ENCODE measurements at regions not wholly inside any gene's neighbourhood (a gene's known extent, or its start where the extent isn't known, plus 50 kb on each side); places are given as distances from the start of the nearest gene placed in this dataset.

DNA sequence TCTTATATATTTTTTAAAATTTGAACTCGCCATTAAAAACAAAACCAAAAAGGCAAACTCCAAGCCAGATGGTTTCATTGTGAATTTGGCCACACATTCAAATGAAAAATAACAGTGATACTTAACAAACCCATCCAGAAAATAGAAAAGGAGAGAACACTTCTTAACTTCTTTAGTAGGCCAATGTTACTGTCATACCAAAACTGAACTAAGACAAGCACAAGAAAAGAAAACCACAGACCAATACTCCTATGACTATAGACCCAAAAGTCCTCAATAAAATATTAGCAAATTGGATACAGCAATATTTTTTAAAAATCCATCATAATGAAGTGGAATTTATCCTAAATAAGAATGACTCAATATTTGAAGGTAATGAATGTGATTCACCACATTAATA, 73.5 kb upstream of the ALDH1A3 start:
- Histone ChIP-seq H3K4me3 (no peak overlapping the region), H2AFZ (ENCODE audit: low read depth, low read length) (no peak overlapping the region), H3K9me3 (replicated peaks; ENCODE audit: control insufficient read depth, insufficient read depth, low read depth, low read length) (no peaks in the 10 kb centered on the region), H3K27me3 (ENCODE audit: control insufficient read depth in 2 of 2, insufficient read depth in 2 of 2, low read length in 2 of 2) (peaks cover 0 to 9% of the 10 kb centered on the region in 2 experiments; a peak in 2 of 5 replicates), H3K4me2 (ENCODE audit: insufficient read depth, low read length) (no peak overlapping the region), H4K20me1 (replicated peaks; ENCODE audit: control insufficient read depth, insufficient read depth, low read length) (no peaks in the 10 kb centered on the region; the same call in 1 of the 2 replicates), H3K79me2 (ENCODE audit: control insufficient read depth, insufficient read depth, low read length) (no peaks in the 10 kb centered on the region), H3K36me3 (ENCODE audit: control insufficient read depth, insufficient read depth, low read length) (no peaks in the 10 kb centered on the region), H3K9ac (ENCODE audit: insufficient read depth in 1 of 2, low read depth in 2 of 2, low read length in 2 of 2) (no peak overlapping the region), H3K9me1 (ENCODE audit: control insufficient read depth, insufficient read depth, low read length) (no peaks in the 10 kb centered on the region), H3K4me1 (replicated peaks in 1 of 2; ENCODE audit: control insufficient read depth in 2 of 2, insufficient read depth in 2 of 2, low read length in 2 of 2) (0 out of 5 replicates have a peak, but pooled peaks cover 0 to 3% of the 10 kb centered on the region in 2 experiments), H3K27ac (ENCODE audit: extremely low read depth, low read depth, low read length) (no peak overlapping the region)
- POLR2A ChIA-PET, result no interaction called here
- DNase-seq (ENCODE audit: extremely low read depth in 1 of 4, low spot score in 3 of 4) (no peak), ATAC-seq (no peak), FAIRE-seq (no peak)
- CTCF ChIA-PET (ENCODE audit: low intra/inter-chr PET ratio), result no interaction called here
- intact Hi-C loops (cut with micrococcal nuclease) (no loop called here), in situ Hi-C loops (cut with MboI) (no loop called here)
- 5% methylated on average over 1 of the region's 1 CpG for WGBS (ENCODE audit: insufficient coverage, low coverage, missing lambda C conversion rate)
- no TSS peak for BruUV-seq (replicated peaks)
- TF ChIP-seq, protein P1, sequence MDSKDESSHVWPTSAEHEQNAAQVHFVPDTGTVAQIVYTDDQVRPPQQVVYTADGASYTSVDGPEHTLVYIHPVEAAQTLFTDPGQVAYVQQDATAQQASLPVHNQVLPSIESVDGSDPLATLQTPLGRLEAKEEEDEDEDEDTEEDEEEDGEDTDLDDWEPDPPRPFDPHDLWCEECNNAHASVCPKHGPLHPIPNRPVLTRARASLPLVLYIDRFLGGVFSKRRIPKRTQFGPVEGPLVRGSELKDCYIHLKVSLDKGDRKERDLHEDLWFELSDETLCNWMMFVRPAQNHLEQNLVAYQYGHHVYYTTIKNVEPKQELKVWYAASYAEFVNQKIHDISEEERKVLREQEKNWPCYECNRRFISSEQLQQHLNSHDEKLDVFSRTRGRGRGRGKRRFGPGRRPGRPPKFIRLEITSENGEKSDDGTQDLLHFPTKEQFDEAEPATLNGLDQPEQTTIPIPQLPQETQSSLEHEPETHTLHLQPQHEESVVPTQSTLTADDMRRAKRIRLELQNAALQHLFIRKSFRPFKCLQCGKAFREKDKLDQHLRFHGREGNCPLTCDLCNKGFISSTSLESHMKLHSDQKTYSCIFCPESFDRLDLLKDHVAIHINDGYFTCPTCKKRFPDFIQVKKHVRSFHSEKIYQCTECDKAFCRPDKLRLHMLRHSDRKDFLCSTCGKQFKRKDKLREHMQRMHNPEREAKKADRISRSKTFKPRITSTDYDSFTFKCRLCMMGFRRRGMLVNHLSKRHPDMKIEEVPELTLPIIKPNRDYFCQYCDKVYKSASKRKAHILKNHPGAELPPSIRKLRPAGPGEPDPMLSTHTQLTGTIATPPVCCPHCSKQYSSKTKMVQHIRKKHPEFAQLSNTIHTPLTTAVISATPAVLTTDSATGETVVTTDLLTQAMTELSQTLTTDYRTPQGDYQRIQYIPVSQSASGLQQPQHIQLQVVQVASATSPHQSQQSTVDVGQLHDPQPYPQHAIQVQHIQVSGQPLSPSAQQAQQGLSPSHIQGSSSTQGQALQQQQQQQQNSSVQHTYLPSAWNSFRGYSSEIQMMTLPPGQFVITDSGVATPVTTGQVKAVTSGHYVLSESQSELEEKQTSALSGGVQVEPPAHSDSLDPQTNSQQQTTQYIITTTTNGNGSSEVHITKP (IDR thresholded peaks at IDR 0.05; ENCODE audit: partially characterized antibody), result no peak
- TF ChIP-seq ZSCAN32 (CRISPR knock-in tag; IDR thresholded peaks at IDR 0.05) (no peak), HDAC8 (tag; IDR thresholded peaks at IDR 0.05) (no peak), KAT7 (CRISPR knock-in tag; IDR thresholded peaks at IDR 0.05; ENCODE audit: borderline replicate concordance) (no peak), PML (IDR thresholded peaks at IDR 0.05; ENCODE audit: low read length) (no peak), ZNF24 (IDR thresholded peaks at IDR 0.05) (no peak), ZNF146 (CRISPR knock-in tag; IDR thresholded peaks at IDR 0.05; ENCODE audit: unreplicated experiment) (no peak), MTA1 (IDR thresholded peaks at IDR 0.05; ENCODE audit: borderline replicate concordance) (no peak), ZKSCAN3 (CRISPR knock-in tag; IDR thresholded peaks at IDR 0.05) (no peak), ASH1L (IDR thresholded peaks at IDR 0.05; ENCODE audit: borderline replicate concordance, low read depth, partially characterized antibody) (no peak), HMG20B (CRISPR knock-in tag; IDR thresholded peaks at IDR 0.05) (no peak), RUNX1 (IDR thresholded peaks at IDR 0.05; ENCODE audit: low read depth) (no peak)
- TF ChIP-seq, protein P2, sequence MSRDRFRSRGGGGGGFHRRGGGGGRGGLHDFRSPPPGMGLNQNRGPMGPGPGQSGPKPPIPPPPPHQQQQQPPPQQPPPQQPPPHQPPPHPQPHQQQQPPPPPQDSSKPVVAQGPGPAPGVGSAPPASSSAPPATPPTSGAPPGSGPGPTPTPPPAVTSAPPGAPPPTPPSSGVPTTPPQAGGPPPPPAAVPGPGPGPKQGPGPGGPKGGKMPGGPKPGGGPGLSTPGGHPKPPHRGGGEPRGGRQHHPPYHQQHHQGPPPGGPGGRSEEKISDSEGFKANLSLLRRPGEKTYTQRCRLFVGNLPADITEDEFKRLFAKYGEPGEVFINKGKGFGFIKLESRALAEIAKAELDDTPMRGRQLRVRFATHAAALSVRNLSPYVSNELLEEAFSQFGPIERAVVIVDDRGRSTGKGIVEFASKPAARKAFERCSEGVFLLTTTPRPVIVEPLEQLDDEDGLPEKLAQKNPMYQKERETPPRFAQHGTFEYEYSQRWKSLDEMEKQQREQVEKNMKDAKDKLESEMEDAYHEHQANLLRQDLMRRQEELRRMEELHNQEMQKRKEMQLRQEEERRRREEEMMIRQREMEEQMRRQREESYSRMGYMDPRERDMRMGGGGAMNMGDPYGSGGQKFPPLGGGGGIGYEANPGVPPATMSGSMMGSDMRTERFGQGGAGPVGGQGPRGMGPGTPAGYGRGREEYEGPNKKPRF (IDR thresholded peaks at IDR 0.05; ENCODE audit: low read depth, low read length), result no peak
- TF ChIP-seq, protein P3, sequence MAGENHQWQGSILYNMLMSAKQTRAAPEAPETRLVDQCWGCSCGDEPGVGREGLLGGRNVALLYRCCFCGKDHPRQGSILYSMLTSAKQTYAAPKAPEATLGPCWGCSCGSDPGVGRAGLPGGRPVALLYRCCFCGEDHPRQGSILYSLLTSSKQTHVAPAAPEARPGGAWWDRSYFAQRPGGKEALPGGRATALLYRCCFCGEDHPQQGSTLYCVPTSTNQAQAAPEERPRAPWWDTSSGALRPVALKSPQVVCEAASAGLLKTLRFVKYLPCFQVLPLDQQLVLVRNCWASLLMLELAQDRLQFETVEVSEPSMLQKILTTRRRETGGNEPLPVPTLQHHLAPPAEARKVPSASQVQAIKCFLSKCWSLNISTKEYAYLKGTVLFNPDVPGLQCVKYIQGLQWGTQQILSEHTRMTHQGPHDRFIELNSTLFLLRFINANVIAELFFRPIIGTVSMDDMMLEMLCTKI (IDR thresholded peaks at IDR 0.05; ENCODE audit: partially characterized antibody), result no peak

Data from K562 (cell line).